Body of pancreas (tissue), 4 donors: ENCODE measurements at regions not wholly inside any gene's neighbourhood (a gene's known extent, or its start where the extent isn't known, plus 50 kb on each side); places are given as distances from the start of the nearest gene placed in this dataset.

Source experiments
- ATAC-seq: fragments of 150-250 bp; one replicate; pipeline ENCODE4 v1.9.1; 2016
- DNase-seq, 4 donors: peaks; one replicate each; pipeline ENCODE4 v3.0.0-alpha.2; 2019
- H3K27ac ChIP-seq, 4 donors: fragments of 200-600 bp; sonication (generic); 1 replicate in 3 of 4; 2 replicates in 1 of 4; pipeline versions ENCODE4 v1.5.1 to v1.6.1; 2016 to 2019; ENCODE audit warnings: mild to moderate bottlenecking in 1 of 4, mixed read lengths in 1 of 4, moderate library complexity in 1 of 4
- H3K27me3 ChIP-seq, 2 donors: fragments of 200-600 bp; sonication (generic); one replicate each; pipeline ENCODE4 v1.6.0; 2016; ENCODE audit warnings: mild to moderate bottlenecking in 1 of 2
- H3K36me3 ChIP-seq, 2 donors: fragments of 200-600 bp; sonication (generic); replicated peaks in 1 of 2; 2 replicates each; pipeline ENCODE4 v1.5.1; 2016; ENCODE audit warnings: low read depth in 2 of 2; ENCODE audit not compliant: insufficient read depth in 1 of 2
- H3K4me1 ChIP-seq: fragments of 200-600 bp; sonication (generic); one replicate; pipeline ENCODE4 v1.6.0; 2016
- H3K4me3 ChIP-seq, 2 donors: fragments of 200-600 bp; sonication (generic); 1 replicate in 1 of 2; 2 replicates in 1 of 2; pipeline ENCODE4 v1.5.1; 2016 to 2019
- H3K9me3 ChIP-seq, 3 donors: fragments of 200-600 bp; sonication (generic); 1 replicate in 2 of 3; 2 replicates in 1 of 3; pipeline ENCODE4 v1.5.1; 2016
- CTCF ChIP-seq, 7 experiments: fragments of 450-650 bp in 4 of 7; fragments of 200-600 bp in 3 of 7; sonication (generic) in 3 of 7; IDR thresholded peaks; one replicate each; pipeline ENCODE4 v1.5.1; 2016 to 2019; ENCODE audit warnings: antibody characterized with exemption in 7 of 7
- POLR2A ChIP-seq, 3 donors: fragments of 450-650 bp; IDR thresholded peaks; one replicate each; pipeline ENCODE4 v1.6.1; 2016; ENCODE audit warnings: antibody characterized with exemption in 3 of 3, mild to moderate bottlenecking in 2 of 3
- WGBS, 2 donors: methylation state at CpG; one replicate each; pipeline ENCODE4 v1.1.5; 2017; 5-methylcytosine and 5-hydroxymethylcytosine counted together
- intact Hi-C: fragments of 100-400 bp; cut with DNase I; formaldehyde crosslinking; loops from one replicate; pipeline ENCODE4 v1.15.1; 2023

- WGBS, 2 donors, result 65 to 73% methylated on average over 5 of the region's 5 CpGs
- H3K27ac ChIP-seq, result no peak overlapping the region
- DNase-seq (no peak), ATAC-seq (no peak)
- no peak overlapping the region for H3K4me3 ChIP-seq
- TF ChIP-seq POLR2A (IDR thresholded peaks at IDR 0.05), result no peak
- TF ChIP-seq CTCF (IDR thresholded peaks at IDR 0.05), result no peak
- no peaks in the 10 kb centered on the region for H3K36me3 ChIP-seq
- intact Hi-C loops, result no loop called here
- no peaks in the 10 kb centered on the region for H3K4me1 ChIP-seq
- H3K27me3 ChIP-seq, result no peaks in the 10 kb centered on the region
- H3K9me3 ChIP-seq, result no peaks in the 10 kb centered on the region
Observed at GRCh38 chr14:25846246-25846645, 751.6 kb downstream of the NOVA1 start.

GRCh38 chr14:25843481-25844470 lies 754.1 kb downstream of the NOVA1 start:
- no peak overlapping the region for H3K4me3 ChIP-seq
- intact Hi-C loops, result no loop called here
- no peaks in the 10 kb centered on the region for H3K27me3 ChIP-seq

GRCh38 chr14:25841226-25841625 lies 756.6 kb downstream of the NOVA1 start:
- no peak overlapping the region for H3K4me3 ChIP-seq
- WGBS, 2 donors, result 67 to 77% methylated on average over 2 of the region's 2 CpGs
- intact Hi-C loops, result no loop called here

More at GRCh38 chr14:25843481-25844470, 754.1 kb downstream of the NOVA1 start:
- H3K4me1 ChIP-seq, result no peaks in the 10 kb centered on the region
- DNase-seq (no peak), ATAC-seq (no peak)
- no peak overlapping the region for H3K27ac ChIP-seq
- 53 to 56% methylated on average over 5 of the region's 5 CpGs for WGBS, 2 donors
- no peak for TF ChIP-seq CTCF (IDR thresholded peaks at IDR 0.05)
- TF ChIP-seq POLR2A (IDR thresholded peaks at IDR 0.05), result no peak
- H3K9me3 ChIP-seq, result no peaks in the 10 kb centered on the region
- H3K36me3 ChIP-seq, result no peaks in the 10 kb centered on the region

GRCh38 chr14:25837551-25837965 lies 760.3 kb downstream of the NOVA1 start:
- no peak for ATAC-seq
- WGBS, 2 donors, result 28 to 37% methylated on average over 3 of the region's 3 CpGs

More at GRCh38 chr14:25841226-25841625, 756.6 kb downstream of the NOVA1 start:
- Histone ChIP-seq H3K27me3 (no peaks in the 10 kb centered on the region), H3K4me1 (no peaks in the 10 kb centered on the region), H3K27ac (no peak overlapping the region), H3K9me3 (no peaks in the 10 kb centered on the region), H3K36me3 (no peaks in the 10 kb centered on the region)
- DNase-seq, result no peak
- ATAC-seq, result no peak
- no peak for TF ChIP-seq POLR2A (IDR thresholded peaks at IDR 0.05)

More at GRCh38 chr14:25837551-25837965, 760.3 kb downstream of the NOVA1 start:
- Histone ChIP-seq H3K27me3 (no peaks in the 10 kb centered on the region), H3K36me3 (no peaks in the 10 kb centered on the region), H3K4me1 (no peaks in the 10 kb centered on the region), H3K4me3 (no peak overlapping the region), H3K27ac (no peak overlapping the region), H3K9me3 (no peaks in the 10 kb centered on the region)
- TF ChIP-seq CTCF (IDR thresholded peaks at IDR 0.05), result no peak
- no peak for TF ChIP-seq POLR2A (IDR thresholded peaks at IDR 0.05)
- intact Hi-C loops, result no loop called here
- no peak for DNase-seq
